Forelimb muscle (tissue), 1 donor: ENCODE measurements at regions not wholly inside any gene's neighbourhood (a gene's known extent, or its start where the extent isn't known, plus 50 kb on each side); places are given as distances from the start of the nearest gene placed in this dataset.

Experiments used
- DNase-seq: peaks from one replicate; pipeline ENCODE4 v3.0.0-alpha.2; 2013; ENCODE audit warnings: low read depth

DNA sequence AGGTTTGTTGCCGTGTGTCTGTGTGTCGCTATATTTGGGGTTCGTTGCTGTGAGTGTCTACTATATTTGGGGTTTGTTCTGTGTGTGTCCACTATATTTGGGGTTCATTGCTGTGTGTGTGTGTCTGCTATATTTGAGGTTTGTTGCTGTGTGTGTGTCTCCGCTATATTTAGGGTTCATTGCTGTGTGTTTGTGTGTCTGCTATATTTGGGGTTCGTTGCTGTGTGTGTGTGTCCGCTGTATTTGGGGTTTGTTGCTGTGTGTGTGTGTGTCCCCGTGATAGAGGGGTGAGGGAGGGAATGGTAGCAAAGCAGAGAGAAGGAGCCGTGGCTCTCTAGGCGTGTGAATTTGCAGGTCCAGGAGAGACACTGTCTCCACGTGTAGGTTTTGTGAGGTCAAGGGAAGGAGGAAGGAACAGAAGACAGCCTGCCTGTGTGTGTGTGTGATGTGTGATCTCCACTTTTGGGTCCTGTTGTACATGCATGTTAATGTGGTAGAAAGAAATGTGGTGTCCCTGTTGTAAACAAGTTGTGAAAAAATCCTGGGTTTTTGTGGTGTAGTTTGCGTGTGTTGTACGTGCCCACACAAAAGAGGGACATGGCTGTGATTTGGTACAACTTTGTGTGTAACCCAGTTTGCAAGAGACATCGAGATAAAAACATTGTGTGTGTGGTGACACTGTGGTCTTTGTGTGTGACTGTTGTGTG, 56.3 kb upstream of the ECE1 start:
- DNase-seq, result no peak

DNA sequence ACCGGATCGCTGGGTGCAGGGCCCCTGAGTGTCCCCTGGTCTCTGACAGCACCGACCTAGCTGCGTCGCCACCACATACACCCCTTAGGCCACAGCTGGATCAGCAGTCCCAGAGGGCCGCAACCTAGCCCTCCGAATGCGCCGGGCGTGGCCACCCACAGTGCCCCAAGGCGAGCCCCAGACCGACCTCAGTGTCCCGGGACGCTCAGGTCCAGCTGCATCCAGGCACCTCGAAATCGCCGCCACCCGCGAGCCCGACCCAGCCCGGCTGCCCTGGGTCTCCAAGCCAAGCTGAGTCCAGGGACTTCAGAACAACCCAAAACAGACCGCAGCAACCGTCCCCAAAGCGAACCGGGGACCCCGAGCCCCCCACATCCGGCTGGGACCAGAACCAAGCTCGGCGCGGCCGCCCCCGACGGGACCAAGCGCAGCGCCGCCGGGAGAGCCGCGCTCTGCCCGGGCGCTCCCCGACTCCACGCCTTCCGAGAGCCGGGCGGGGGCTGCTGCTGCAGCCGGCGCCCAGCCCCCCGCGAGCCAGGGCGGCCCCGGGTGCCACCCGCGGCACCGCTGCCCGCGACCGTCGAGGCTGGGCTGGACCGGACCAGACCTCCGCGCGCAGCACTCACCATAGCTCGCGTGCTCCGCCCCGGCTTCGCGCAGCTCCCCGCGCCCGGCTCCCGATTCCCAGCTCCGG, 54.6 kb upstream of the ECE1 start:
- no peak for DNase-seq

DNA sequence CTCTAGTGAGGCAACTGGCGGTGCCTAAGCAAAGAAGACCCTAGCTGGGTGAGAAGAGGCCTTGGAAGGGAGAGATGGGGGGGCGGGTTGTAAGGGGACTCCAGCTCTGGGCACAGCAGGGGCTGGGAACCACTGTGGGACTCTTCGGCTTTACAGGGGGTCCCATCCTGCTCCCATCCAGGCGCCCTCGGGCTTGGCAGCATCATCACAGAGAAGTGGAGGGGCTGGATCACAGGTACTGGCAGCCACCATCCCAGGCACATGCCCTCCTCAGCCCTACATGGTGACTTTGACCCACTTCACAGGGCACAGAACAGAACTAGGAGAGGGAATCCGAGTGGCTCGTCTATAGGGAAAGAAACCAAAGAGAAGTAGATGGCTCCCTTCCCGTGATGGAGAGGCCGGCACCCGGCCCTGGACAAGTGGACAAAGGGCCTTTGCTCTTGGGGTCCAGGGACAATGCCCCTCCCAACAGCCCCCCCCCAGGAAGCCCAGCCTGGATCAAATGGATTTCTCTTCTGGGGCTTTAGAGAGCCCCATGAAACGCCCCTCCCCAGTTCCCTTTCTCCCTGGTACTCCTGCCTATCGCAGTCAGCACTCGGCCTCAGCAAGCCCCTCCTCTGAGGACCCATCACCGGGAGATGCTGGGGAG, 54.0 kb upstream of the ECE1 start:
- no peak for DNase-seq

DNA sequence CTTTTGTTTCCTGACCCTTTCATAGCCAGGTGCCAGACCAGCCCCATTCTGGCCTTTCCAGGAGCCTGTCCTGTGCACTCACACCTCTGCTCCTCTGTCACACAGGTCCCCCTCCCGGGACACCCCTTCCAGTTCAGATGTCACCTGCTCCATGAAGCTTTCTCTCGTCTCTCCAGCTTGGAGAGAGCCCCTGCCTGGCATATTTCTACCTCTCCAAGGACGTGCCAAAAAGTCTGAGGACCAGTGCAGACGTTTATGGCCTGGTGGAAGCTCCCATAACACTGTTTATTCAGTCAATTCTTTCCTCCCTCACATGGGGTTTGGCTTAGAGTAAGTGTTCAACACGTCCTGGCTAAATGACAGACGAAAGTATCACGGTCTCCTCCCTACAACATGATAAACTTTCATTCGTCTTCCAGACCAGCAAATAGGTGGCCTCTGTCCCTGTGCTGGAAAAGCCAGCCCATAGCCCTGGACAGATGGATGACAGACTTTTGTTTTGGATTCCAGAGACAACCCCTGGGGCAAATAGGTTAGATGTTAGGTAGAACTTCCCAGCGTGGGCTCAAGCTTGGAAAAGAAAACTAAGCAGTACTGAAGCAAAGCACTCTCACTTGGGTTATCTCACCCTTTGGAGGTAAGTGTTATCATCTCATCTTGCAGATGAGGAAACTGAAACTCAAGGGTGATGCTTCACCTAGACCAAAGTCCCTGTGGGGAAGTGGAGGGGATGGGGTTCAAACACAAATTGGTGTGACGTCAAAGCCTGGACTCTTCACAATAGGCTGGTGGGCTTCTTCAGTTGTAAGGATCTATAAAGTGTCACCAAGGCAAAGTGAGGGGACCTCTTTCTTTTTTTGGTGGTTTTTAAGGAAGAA, 52.9 kb upstream of the ECE1 start:
- no peak for DNase-seq

DNA sequence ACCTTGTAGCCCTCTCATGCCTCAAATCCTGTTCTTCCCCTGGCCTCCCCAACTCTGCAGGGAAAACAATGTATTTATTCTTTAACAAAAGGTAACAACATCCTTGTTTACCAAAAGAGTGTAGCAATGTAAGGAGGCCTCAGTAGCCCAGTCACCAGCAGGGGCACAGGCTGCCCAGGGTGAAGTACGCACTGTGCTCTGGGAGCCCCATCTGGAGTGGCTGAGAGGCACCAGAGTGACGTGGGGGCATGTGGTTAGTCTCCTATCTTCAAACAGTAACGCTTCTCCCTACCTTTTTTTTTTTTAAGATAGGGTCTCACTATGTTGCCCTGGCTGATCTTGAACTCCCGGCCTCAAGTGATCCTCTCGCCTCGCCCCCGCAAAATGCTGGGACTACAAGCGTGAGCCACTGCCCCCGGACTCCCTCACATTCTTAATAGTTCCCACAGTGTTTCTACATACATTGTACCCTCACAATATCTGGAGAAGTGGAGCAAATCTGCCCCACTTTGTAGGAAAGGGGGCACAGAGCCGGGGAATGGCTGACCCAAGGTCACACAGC, 51.3 kb upstream of the ECE1 start:
- DNase-seq, result no peak

DNA sequence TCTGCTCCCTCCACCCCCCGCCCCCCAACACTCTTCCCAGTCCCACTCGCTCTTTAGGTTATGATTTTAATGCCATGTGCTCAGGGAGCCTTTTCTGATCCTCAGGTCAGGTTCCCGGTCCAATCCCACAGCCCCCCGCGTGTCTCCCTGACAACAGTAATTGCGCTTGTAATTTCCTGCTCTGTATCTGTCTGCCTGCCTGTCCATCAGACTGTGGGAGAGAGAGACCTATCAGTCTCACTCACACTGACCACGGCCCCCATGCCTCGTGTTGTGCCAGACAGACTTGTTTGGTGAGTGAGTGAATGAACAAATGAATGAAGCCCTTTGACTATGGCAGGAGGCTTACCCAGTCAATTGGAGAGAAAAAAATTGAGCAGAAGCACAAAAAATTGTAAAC, 50.8 kb upstream of the ECE1 start:
- no peak for DNase-seq

DNA sequence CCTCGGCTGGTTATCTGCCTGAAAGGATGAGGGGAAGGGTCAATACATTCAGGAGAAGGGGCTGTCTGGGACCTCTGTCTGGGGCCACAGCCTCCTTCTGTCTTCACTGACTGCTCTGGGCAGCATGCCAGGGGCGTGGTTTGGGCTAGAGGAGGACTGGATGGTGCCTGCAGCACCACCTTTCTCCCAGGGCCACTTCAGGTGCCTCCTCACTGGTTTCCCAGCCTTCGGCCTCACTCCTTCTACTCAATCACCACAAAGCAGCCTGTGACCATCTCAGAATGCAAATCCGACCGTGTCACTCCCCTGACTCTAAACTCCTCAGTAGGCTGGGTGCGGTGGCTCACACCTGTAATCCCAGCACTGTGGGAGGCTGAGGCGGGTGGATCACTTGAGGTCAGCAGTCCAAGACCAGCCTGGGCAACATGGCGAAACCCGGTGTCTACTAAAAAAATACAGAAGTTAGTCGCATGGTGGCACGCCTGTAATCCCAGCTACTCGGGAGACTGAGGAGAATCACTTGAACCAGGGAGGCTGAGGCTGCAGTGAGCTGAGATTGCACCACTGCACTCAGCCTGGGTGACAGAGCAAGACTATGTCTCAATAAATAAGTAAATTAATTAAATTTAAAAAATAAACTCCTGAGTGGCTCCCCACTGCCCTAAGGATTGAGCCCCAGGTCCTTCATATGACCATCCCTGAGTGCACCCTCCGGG, 50.1 kb upstream of the ECE1 start:
- DNase-seq, result no peak
